Thoracic aorta (tissue), 2 donors: ENCODE measurements at regions not wholly inside any gene's neighbourhood (a gene's known extent, or its start where the extent isn't known, plus 50 kb on each side); places are given as distances from the start of the nearest gene placed in this dataset.

Experiments used
- ATAC-seq: fragments of 150-250 bp; one replicate; pipeline ENCODE4 v1.8.0; 2017; ENCODE audit warnings: low read depth; ENCODE audit not compliant: insufficient number of reproducible peaks, low FRiP score
- DNase-seq: peaks from one replicate; pipeline ENCODE4 v3.0.0-alpha.2; 2020; ENCODE audit warnings: low spot score
- H3K27ac ChIP-seq, 2 donors: fragments of 200-600 bp; sonication (generic); 1 replicate in 1 of 2; 2 replicates in 1 of 2; pipeline ENCODE4 v1.5.1; 2016; ENCODE audit warnings: mild to moderate bottlenecking in 2 of 2, moderate library complexity in 2 of 2
- H3K27me3 ChIP-seq: fragments of 200-600 bp; sonication (generic); replicated peaks from 2 replicates; pipeline ENCODE4 v1.6.0; 2016; ENCODE audit warnings: mild to moderate bottlenecking; ENCODE audit not compliant: insufficient read depth
- H3K36me3 ChIP-seq: fragments of 200-600 bp; sonication (generic); one replicate; pipeline ENCODE4 v1.5.1; 2016
- H3K4me1 ChIP-seq, 2 donors: fragments of 200-600 bp; sonication (generic); 1 replicate in 1 of 2; 2 replicates in 1 of 2; pipeline versions ENCODE4 v1.5.1 to v1.6.0; 2016; ENCODE audit warnings: low read depth in 2 of 2, mild to moderate bottlenecking in 1 of 2; ENCODE audit not compliant: control insufficient read depth in 1 of 2
- H3K4me3 ChIP-seq: fragments of 200-600 bp; sonication (generic); 2 replicates; pipeline ENCODE4 v1.5.1; 2016; ENCODE audit warnings: mild to moderate bottlenecking
- H3K9me3 ChIP-seq: fragments of 200-600 bp; sonication (generic); 2 replicates; pipeline ENCODE4 v1.5.1; 2016
- CTCF ChIP-seq: fragments of 200-600 bp; sonication (generic); IDR thresholded peaks from one replicate; pipeline ENCODE4 v1.5.1; 2019; ENCODE audit warnings: antibody characterized with exemption

- no peak for DNase-seq
- ATAC-seq = no peak
- Histone ChIP-seq H3K27ac (no peak overlapping the region), H3K4me1 (no peaks in the 10 kb centered on the region), H3K9me3 (peaks cover 3% of the 10 kb centered on the region), H3K27me3 (no peaks in the 10 kb centered on the region), H3K36me3 (no peaks in the 10 kb centered on the region), H3K4me3 (no peak overlapping the region)
- no peak for TF ChIP-seq CTCF
Observed at GRCh38 chr13:56681404-56681803, 459.3 kb upstream of the PRR20A start.

GRCh38 chr13:56687131-56687530 lies 453.6 kb upstream of the PRR20A start:
- DNase-seq (no peak), ATAC-seq (no peak)
- no peak for TF ChIP-seq CTCF
- H3K36me3 ChIP-seq = no peaks in the 10 kb centered on the region
- no peak overlapping the region for H3K27ac ChIP-seq
- H3K4me1 ChIP-seq = no peaks in the 10 kb centered on the region
- H3K9me3 ChIP-seq = no peaks in the 10 kb centered on the region
- H3K27me3 ChIP-seq = no peaks in the 10 kb centered on the region
- no peak overlapping the region for H3K4me3 ChIP-seq

- no peak for TF ChIP-seq CTCF
- no peaks in the 10 kb centered on the region for H3K27me3 ChIP-seq
- no peak for ATAC-seq
Observed at GRCh38 chr13:56697011-56697410, 443.7 kb upstream of the PRR20A start.

GRCh38 chr13:56700324-56700723 lies 440.4 kb upstream of the PRR20A start:
- Histone ChIP-seq H3K27me3 (no peaks in the 10 kb centered on the region), H3K36me3 (no peaks in the 10 kb centered on the region), H3K27ac (no peak overlapping the region), H3K4me1 (no peaks in the 10 kb centered on the region), H3K4me3 (no peak overlapping the region), H3K9me3 (no peaks in the 10 kb centered on the region)
- ATAC-seq = no peak
- TF ChIP-seq CTCF = no peak
- DNase-seq = no peak

More at GRCh38 chr13:56697011-56697410, 443.7 kb upstream of the PRR20A start:
- H3K36me3 ChIP-seq = no peaks in the 10 kb centered on the region
- H3K9me3 ChIP-seq = no peaks in the 10 kb centered on the region
- H3K4me3 ChIP-seq = no peak overlapping the region
- H3K4me1 ChIP-seq = no peaks in the 10 kb centered on the region
- no peak for DNase-seq
- no peak overlapping the region for H3K27ac ChIP-seq

GRCh38 chr13:56706485-56706884 lies 434.2 kb upstream of the PRR20A start:
- no peak for TF ChIP-seq CTCF

More at GRCh38 chr13:56706485-56706884, 434.2 kb upstream of the PRR20A start:
- H3K4me3 ChIP-seq = no peak overlapping the region
- no peaks in the 10 kb centered on the region for H3K9me3 ChIP-seq
- no peaks in the 10 kb centered on the region for H3K27me3 ChIP-seq
- DNase-seq = no peak
- no peaks in the 10 kb centered on the region for H3K36me3 ChIP-seq
- no peak overlapping the region for H3K27ac ChIP-seq
- no peaks in the 10 kb centered on the region for H3K4me1 ChIP-seq
- no peak for ATAC-seq
